ENCODE measurements at regions not wholly inside any gene's neighbourhood (a gene's known extent, or its start where the extent isn't known, plus 50 kb on each side); places are given as distances from the start of the nearest gene placed in this dataset.

DNA sequence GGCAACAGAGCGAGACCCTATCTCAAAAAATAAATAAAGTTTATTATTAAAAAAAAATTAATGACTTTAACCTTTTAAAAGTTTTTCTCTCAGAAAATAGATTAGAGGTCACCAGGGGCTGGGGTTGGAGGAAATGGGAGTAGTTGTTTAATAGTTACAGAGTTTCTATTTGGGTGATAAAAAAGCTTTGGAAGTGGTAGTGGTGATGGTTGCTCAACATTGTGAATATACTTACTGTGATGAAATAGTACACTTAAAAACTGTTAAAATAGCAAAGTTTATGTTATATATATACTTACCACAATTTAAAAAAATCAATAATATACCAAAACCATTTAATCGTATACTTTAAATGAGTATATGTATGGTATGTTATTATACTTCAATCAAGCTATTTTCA lies 59.6 kb downstream of the ARL6IP4 start:
- TF ChIP-seq POLR2AphosphoS5 (IDR thresholded peaks at IDR 0.05; ENCODE audit: low read depth) (no peak), GABPA (IDR thresholded peaks at IDR 0.05; ENCODE audit: low read depth) (no peak), SPI1 (IDR thresholded peaks at IDR 0.05; ENCODE audit: borderline replicate concordance, low read depth) (no peak)
- TF ChIP-seq, protein P1, sequence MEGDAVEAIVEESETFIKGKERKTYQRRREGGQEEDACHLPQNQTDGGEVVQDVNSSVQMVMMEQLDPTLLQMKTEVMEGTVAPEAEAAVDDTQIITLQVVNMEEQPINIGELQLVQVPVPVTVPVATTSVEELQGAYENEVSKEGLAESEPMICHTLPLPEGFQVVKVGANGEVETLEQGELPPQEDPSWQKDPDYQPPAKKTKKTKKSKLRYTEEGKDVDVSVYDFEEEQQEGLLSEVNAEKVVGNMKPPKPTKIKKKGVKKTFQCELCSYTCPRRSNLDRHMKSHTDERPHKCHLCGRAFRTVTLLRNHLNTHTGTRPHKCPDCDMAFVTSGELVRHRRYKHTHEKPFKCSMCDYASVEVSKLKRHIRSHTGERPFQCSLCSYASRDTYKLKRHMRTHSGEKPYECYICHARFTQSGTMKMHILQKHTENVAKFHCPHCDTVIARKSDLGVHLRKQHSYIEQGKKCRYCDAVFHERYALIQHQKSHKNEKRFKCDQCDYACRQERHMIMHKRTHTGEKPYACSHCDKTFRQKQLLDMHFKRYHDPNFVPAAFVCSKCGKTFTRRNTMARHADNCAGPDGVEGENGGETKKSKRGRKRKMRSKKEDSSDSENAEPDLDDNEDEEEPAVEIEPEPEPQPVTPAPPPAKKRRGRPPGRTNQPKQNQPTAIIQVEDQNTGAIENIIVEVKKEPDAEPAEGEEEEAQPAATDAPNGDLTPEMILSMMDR (IDR thresholded peaks at IDR 0.05; ENCODE audit: insufficient read depth, low read length) = no peak
- TF ChIP-seq, protein P2, sequence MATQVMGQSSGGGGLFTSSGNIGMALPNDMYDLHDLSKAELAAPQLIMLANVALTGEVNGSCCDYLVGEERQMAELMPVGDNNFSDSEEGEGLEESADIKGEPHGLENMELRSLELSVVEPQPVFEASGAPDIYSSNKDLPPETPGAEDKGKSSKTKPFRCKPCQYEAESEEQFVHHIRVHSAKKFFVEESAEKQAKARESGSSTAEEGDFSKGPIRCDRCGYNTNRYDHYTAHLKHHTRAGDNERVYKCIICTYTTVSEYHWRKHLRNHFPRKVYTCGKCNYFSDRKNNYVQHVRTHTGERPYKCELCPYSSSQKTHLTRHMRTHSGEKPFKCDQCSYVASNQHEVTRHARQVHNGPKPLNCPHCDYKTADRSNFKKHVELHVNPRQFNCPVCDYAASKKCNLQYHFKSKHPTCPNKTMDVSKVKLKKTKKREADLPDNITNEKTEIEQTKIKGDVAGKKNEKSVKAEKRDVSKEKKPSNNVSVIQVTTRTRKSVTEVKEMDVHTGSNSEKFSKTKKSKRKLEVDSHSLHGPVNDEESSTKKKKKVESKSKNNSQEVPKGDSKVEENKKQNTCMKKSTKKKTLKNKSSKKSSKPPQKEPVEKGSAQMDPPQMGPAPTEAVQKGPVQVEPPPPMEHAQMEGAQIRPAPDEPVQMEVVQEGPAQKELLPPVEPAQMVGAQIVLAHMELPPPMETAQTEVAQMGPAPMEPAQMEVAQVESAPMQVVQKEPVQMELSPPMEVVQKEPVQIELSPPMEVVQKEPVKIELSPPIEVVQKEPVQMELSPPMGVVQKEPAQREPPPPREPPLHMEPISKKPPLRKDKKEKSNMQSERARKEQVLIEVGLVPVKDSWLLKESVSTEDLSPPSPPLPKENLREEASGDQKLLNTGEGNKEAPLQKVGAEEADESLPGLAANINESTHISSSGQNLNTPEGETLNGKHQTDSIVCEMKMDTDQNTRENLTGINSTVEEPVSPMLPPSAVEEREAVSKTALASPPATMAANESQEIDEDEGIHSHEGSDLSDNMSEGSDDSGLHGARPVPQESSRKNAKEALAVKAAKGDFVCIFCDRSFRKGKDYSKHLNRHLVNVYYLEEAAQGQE (IDR thresholded peaks at IDR 0.05; ENCODE audit: insufficient replicate concordance, low read depth) = no peak
- no peak overlapping the region for H3K27ac ChIP-seq (replicated peaks)
- H3K27me3 ChIP-seq (ENCODE audit: insufficient read depth, poor library complexity, severe bottlenecking) = no peaks in the 10 kb centered on the region
- no peak overlapping the region for H3K4me3 ChIP-seq (replicated peaks; ENCODE audit: insufficient read depth, low read length)
- DNase-seq (ENCODE audit: low read depth in 1 of 2, low spot score in 1 of 2) = no peak

GRCh38 chr12:123038966-123039365 lies 58.5 kb downstream of the ARL6IP4 start:
- DNase-seq (ENCODE audit: low read depth in 1 of 2, low spot score in 1 of 2) = no peak
- Histone ChIP-seq H3K27ac (replicated peaks) (no peak overlapping the region), H3K4me3 (replicated peaks; ENCODE audit: insufficient read depth, low read length) (no peak overlapping the region), H3K27me3 (ENCODE audit: insufficient read depth, poor library complexity, severe bottlenecking) (no peaks in the 10 kb centered on the region)
- TF ChIP-seq, protein P2 (IDR thresholded peaks at IDR 0.05; ENCODE audit: insufficient replicate concordance, low read depth) = no peak
- TF ChIP-seq, protein P1 (IDR thresholded peaks at IDR 0.05; ENCODE audit: insufficient read depth, low read length) = no peak
- TF ChIP-seq GABPA (IDR thresholded peaks at IDR 0.05; ENCODE audit: low read depth) (no peak), POLR2AphosphoS5 (IDR thresholded peaks at IDR 0.05; ENCODE audit: low read depth) (no peak), SPI1 (IDR thresholded peaks at IDR 0.05; ENCODE audit: borderline replicate concordance, low read depth) (no peak)

- Histone ChIP-seq H3K27ac (replicated peaks) (no peak overlapping the region), H3K27me3 (ENCODE audit: insufficient read depth, poor library complexity, severe bottlenecking) (no peaks in the 10 kb centered on the region), H3K4me3 (replicated peaks; ENCODE audit: insufficient read depth, low read length) (no peak overlapping the region)
- TF ChIP-seq POLR2AphosphoS5 (IDR thresholded peaks at IDR 0.05; ENCODE audit: low read depth) = no peak
- DNase-seq (ENCODE audit: low read depth in 1 of 2, low spot score in 1 of 2) = no peak
Measured at GRCh38 chr12:123038486-123038885, 58.0 kb downstream of the ARL6IP4 start.

DNA sequence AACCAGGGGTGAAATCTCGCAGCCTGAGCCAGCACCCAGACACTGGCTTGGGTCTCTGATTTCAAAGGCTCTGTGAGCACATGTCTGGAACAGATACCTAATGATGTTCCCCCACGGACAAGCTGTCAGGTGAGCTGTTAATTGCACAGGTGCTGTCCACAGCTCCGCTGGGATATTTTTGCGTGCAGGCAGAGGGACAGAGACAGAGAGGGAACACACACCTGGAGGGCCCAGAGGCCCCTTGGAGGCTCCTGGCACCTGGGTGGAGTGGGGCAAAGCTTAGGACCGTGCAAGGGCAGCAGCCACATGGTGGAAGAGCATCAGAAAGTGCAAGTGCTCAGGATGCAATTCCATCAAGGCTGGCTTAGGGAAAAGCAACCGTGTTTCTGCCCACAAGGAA lies 57.3 kb downstream of the ARL6IP4 start:
- Histone ChIP-seq H3K4me3 (replicated peaks; ENCODE audit: insufficient read depth, low read length) (no peak overlapping the region), H3K27ac (replicated peaks) (no peak overlapping the region), H3K27me3 (ENCODE audit: insufficient read depth, poor library complexity, severe bottlenecking) (no peaks in the 10 kb centered on the region)
- TF ChIP-seq POLR2AphosphoS5 (IDR thresholded peaks at IDR 0.05; ENCODE audit: low read depth) (no peak), SPI1 (IDR thresholded peaks at IDR 0.05; ENCODE audit: borderline replicate concordance, low read depth) (no peak)
- TF ChIP-seq, protein P1 (IDR thresholded peaks at IDR 0.05; ENCODE audit: insufficient read depth, low read length) = no peak
- TF ChIP-seq, protein P2 (IDR thresholded peaks at IDR 0.05; ENCODE audit: insufficient replicate concordance, low read depth) = no peak
- no peak for DNase-seq (ENCODE audit: low read depth in 1 of 2, low spot score in 1 of 2)

Data from HL-60 (cell line).